Lower lobe of right lung (tissue), 2 donors: ENCODE measurements at regions not wholly inside any gene's neighbourhood (a gene's known extent, or its start where the extent isn't known, plus 50 kb on each side); places are given as distances from the start of the nearest gene placed in this dataset.

ENCODE experiments used
- ATAC-seq, 2 donors: fragments of 200-7000 bp; cut with Tn5 transposase; one replicate each; pipeline ENCODE4 v1.9.1; 2020 to 2022; ENCODE audit warnings: mild to moderate bottlenecking in 2 of 2, moderate library complexity in 2 of 2
- DNase-seq: peaks from one replicate; pipeline ENCODE4 v3.0.0-alpha.2; 2020
- H3K27ac ChIP-seq: fragments of 200-600 bp; one replicate; pipeline ENCODE4 v1.8.0; 2022
- H3K27me3 ChIP-seq: fragments of 200-600 bp; one replicate; pipeline ENCODE4 v1.8.0; 2022; ENCODE audit warnings: low read depth
- H3K36me3 ChIP-seq: fragments of 200-600 bp; one replicate; pipeline ENCODE4 v1.8.0; 2022; ENCODE audit warnings: mild to moderate bottlenecking
- H3K4me1 ChIP-seq: fragments of 200-600 bp; one replicate; pipeline ENCODE4 v1.8.0; 2022
- H3K4me3 ChIP-seq: fragments of 200-600 bp; one replicate; pipeline ENCODE4 v1.8.0; 2022; ENCODE audit warnings: mild to moderate bottlenecking
- H3K9me3 ChIP-seq: fragments of 200-600 bp; one replicate; pipeline ENCODE4 v1.8.0; 2022
- CTCF ChIP-seq: fragments of 200-600 bp; IDR thresholded peaks from one replicate; pipeline ENCODE4 v1.8.0; 2022; ENCODE audit warnings: antibody characterized with exemption, mild to moderate bottlenecking
- intact Hi-C: fragments of 100-400 bp; cut with DNase I; formaldehyde crosslinking; loops from one replicate; pipeline ENCODE4 v1.11.0; 2022
- donor health status: DM: no; HTN: yes; CAD: no; lungs with severe emphysema.

- no peak overlapping the region for H3K27ac ChIP-seq
- TF ChIP-seq CTCF: no peak
- ATAC-seq (no peak), DNase-seq (no peak)
- intact Hi-C loops: no loop called here
- no peaks in the 10 kb centered on the region for H3K27me3 ChIP-seq
- no peak overlapping the region for H3K4me3 ChIP-seq
- no peaks in the 10 kb centered on the region for H3K4me1 ChIP-seq
- no peaks in the 10 kb centered on the region for H3K36me3 ChIP-seq
- H3K9me3 ChIP-seq: no peaks in the 10 kb centered on the region
Observed at GRCh38 chr16:6714510-6714909, 618.1 kb upstream of the RBFOX1 start.

- intact Hi-C loops: no loop called here
- no peak for TF ChIP-seq CTCF
Observed at GRCh38 chr16:6709736-6710135, 622.9 kb upstream of the RBFOX1 start.

DNA sequence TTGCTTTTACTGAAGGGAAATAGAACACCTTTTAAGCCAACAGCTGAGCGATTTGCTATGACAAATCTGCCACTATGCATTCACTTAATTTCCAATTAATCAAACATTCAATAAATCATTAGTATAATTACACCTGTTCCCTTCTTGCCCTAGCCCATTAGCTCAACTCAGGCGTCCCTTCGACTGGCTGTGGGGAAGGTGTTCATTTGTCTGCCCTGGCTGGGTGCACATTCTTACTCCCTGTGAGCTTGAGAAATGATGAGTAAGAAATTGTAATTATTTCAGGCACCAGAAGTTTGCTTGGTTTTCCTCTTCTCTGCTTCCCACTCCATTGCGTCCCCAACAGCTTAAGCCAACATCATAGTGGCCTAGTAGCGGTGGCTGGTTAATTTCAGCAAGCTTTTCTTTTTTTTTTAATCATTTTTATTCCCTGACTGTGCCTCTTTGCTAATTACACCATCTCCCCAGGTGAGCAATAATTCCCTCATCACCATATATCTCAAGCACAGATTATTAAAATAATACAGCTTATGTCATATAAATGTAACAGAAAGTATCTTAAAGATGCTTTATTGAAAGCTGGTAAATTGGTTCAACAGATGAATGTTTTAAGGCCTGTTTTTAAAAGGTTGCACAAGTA, 623.9 kb upstream of the RBFOX1 start:
- Histone ChIP-seq H3K4me1 (no peaks in the 10 kb centered on the region), H3K27ac (no peak overlapping the region), H3K27me3 (no peaks in the 10 kb centered on the region), H3K36me3 (no peaks in the 10 kb centered on the region), H3K9me3 (no peaks in the 10 kb centered on the region), H3K4me3 (no peak overlapping the region)
- DNase-seq: no peak
- intact Hi-C loops: no loop called here
- ATAC-seq: no peak
- no peak for TF ChIP-seq CTCF

More at GRCh38 chr16:6709736-6710135, 622.9 kb upstream of the RBFOX1 start:
- Histone ChIP-seq H3K4me1 (no peaks in the 10 kb centered on the region), H3K36me3 (no peaks in the 10 kb centered on the region), H3K9me3 (no peaks in the 10 kb centered on the region), H3K27me3 (no peaks in the 10 kb centered on the region), H3K27ac (no peak overlapping the region), H3K4me3 (no peak overlapping the region)
- no peak for ATAC-seq
- DNase-seq: no peak

DNA sequence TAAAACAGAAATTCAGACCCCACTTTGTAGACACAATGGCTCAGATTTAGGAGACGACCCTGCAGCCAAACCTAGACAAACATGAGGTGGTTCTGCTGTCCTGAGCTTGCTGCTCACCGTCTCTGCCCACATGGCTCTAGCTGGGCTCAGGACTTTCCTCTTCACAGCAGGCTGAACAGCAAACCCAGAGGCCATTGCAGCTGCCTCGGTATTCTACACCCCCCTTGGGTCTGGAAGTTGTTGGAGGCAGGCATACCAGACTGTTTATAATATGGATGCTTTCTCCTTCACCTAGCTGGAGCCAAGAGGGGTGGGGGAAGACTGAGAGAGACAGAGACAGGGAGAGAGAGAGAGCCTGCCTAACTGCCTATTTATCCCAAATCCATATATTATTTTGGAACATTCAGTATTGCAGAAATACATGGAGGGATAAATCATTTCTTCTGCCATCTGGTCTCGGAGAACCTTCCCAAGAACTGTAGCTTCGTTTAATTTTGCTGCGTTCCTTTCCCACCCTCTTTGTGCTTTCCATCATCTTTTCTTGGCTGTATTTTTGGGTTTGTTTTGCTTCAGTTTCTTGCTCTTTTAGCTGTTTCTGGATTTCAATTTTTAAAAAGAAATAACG, 628.2 kb upstream of the RBFOX1 start:
- H3K36me3 ChIP-seq: no peaks in the 10 kb centered on the region
- H3K4me3 ChIP-seq: no peak overlapping the region
- DNase-seq: no peak
- no peak for TF ChIP-seq CTCF
- H3K4me1 ChIP-seq: no peaks in the 10 kb centered on the region
- no peaks in the 10 kb centered on the region for H3K27me3 ChIP-seq
- no peak for ATAC-seq
- no peaks in the 10 kb centered on the region for H3K9me3 ChIP-seq
- no peak overlapping the region for H3K27ac ChIP-seq
- intact Hi-C loops: no loop called here

DNA sequence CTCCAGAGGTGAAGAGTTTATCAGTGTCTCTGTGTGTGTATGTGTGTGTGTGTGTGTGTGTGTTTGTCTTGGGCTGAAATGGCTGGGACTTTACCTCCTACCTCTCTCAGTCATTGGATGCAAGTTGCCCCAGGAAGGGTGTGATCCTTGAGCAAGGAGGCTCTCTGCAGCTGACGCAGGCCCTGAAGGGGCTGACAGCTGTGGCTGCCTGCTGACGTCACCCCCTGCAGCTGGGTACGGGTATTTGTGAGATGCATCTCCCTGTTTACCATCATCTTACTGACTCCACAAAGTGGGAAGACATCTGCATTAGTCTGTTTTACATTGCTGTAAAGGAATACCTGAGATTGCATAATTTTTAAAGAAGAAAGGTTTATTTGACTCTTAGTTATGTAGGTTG, 631.5 kb upstream of the RBFOX1 start:
- no peak for ATAC-seq
- Histone ChIP-seq H3K27me3 (no peaks in the 10 kb centered on the region), H3K27ac (no peak overlapping the region), H3K36me3 (no peaks in the 10 kb centered on the region), H3K9me3 (no peaks in the 10 kb centered on the region), H3K4me3 (no peak overlapping the region), H3K4me1 (no peaks in the 10 kb centered on the region)
- TF ChIP-seq CTCF: no peak
- intact Hi-C loops: no loop called here
- no peak for DNase-seq
